Astrocyte (in vitro differentiated cells and primary cell): ENCODE measurements at regions not wholly inside any gene's neighbourhood (a gene's known extent, or its start where the extent isn't known, plus 50 kb on each side); places are given as distances from the start of the nearest gene placed in this dataset.

Experiments used
- DNase-seq: peaks from one replicate; pipeline ENCODE4 v3.0.0-alpha.2; 2010; ENCODE audit warnings: low read depth
- FAIRE-seq: peaks from 2 replicates; lab custom pipeline; 2011; peaks lifted over from hg19 to GRCh38; lab: Jason Lieb, UNC
- H2AFZ ChIP-seq: 2 replicates; pipeline ENCODE4 v1.6.0; 2012; ENCODE audit warnings: low read depth, low read length, inconsistent platforms
- H3K27ac ChIP-seq: 2 replicates; pipeline ENCODE4 v1.5.1; 2011; ENCODE audit warnings: low read depth, low read length, inconsistent platforms
- H3K27me3 ChIP-seq: 2 replicates; pipeline ENCODE4 v1.6.0; 2011; ENCODE audit warnings: low read length, inconsistent platforms; ENCODE audit not compliant: insufficient read depth
- H3K36me3 ChIP-seq: 2 replicates; pipeline ENCODE4 v1.5.1; 2011; ENCODE audit warnings: low read length, inconsistent platforms; ENCODE audit not compliant: insufficient read depth
- H3K4me1 ChIP-seq: 2 replicates; pipeline ENCODE4 v1.5.1; 2011; ENCODE audit warnings: low read length, inconsistent platforms; ENCODE audit not compliant: insufficient read depth
- H3K4me2 ChIP-seq: 2 replicates; pipeline ENCODE4 v1.6.0; 2012; ENCODE audit warnings: low read length, inconsistent platforms
- H3K4me3 ChIP-seq: 2 replicates; pipeline ENCODE4 v1.5.1; 2011; ENCODE audit warnings: low read depth, mild to moderate bottlenecking, low read length, inconsistent platforms; ENCODE audit not compliant: insufficient read depth
- H3K79me2 ChIP-seq: 2 replicates; pipeline ENCODE4 v1.6.0; 2012; ENCODE audit warnings: mild to moderate bottlenecking, low read length, inconsistent platforms; ENCODE audit not compliant: insufficient read depth
- H3K9ac ChIP-seq: 2 replicates; pipeline ENCODE4 v1.6.0; 2012; ENCODE audit warnings: mild to moderate bottlenecking, low read length, inconsistent platforms
- H3K9me3 ChIP-seq: 2 replicates; pipeline ENCODE4 v1.5.1; 2012; ENCODE audit warnings: low read depth, mild to moderate bottlenecking, low read length, inconsistent platforms; ENCODE audit not compliant: insufficient read depth
- H4K20me1 ChIP-seq: 2 replicates; pipeline ENCODE4 v1.6.0; 2012; ENCODE audit warnings: low read length, inconsistent platforms; ENCODE audit not compliant: insufficient read depth
- H3K27ac Mint-ChIP-seq: one replicate; pipeline ENCODE4 v1.8.0; 2021; ENCODE audit warnings: mild to moderate bottlenecking, mixed read lengths; ENCODE audit not compliant: unreplicated experiment
- H3K27me3 Mint-ChIP-seq: one replicate; pipeline ENCODE4 v1.8.0; 2021; ENCODE audit warnings: low read depth, mixed read lengths; ENCODE audit not compliant: unreplicated experiment
- H3K36me3 Mint-ChIP-seq: one replicate; pipeline ENCODE4 v1.8.0; 2021; ENCODE audit warnings: low read depth, mixed read lengths; ENCODE audit not compliant: unreplicated experiment
- H3K4me1 Mint-ChIP-seq: one replicate; pipeline ENCODE4 v1.8.0; 2021; ENCODE audit warnings: low read depth, mixed read lengths; ENCODE audit not compliant: unreplicated experiment
- H3K4me3 Mint-ChIP-seq: one replicate; pipeline ENCODE4 v1.8.0; 2021; ENCODE audit warnings: mild to moderate bottlenecking, moderate library complexity, mixed read lengths; ENCODE audit not compliant: unreplicated experiment
- H3K9me3 Mint-ChIP-seq: one replicate; pipeline ENCODE4 v1.8.0; 2021; ENCODE audit warnings: mild to moderate bottlenecking, mixed read lengths; ENCODE audit not compliant: unreplicated experiment
- EZH2 ChIP-seq: IDR thresholded peaks from 2 replicates; pipeline ENCODE4 v1.6.1; 2012; ENCODE audit warnings: mild to moderate bottlenecking, low read length, inconsistent platforms; ENCODE audit not compliant: insufficient read depth
- TF ChIP-seq, protein P1 (sequence below): IDR thresholded peaks from 2 replicates; pipeline ENCODE4 v1.5.1; 2011; ENCODE audit warnings: low read depth, mild to moderate bottlenecking, inconsistent platforms, low read length, moderate library complexity; ENCODE audit not compliant: insufficient read depth

DNA sequence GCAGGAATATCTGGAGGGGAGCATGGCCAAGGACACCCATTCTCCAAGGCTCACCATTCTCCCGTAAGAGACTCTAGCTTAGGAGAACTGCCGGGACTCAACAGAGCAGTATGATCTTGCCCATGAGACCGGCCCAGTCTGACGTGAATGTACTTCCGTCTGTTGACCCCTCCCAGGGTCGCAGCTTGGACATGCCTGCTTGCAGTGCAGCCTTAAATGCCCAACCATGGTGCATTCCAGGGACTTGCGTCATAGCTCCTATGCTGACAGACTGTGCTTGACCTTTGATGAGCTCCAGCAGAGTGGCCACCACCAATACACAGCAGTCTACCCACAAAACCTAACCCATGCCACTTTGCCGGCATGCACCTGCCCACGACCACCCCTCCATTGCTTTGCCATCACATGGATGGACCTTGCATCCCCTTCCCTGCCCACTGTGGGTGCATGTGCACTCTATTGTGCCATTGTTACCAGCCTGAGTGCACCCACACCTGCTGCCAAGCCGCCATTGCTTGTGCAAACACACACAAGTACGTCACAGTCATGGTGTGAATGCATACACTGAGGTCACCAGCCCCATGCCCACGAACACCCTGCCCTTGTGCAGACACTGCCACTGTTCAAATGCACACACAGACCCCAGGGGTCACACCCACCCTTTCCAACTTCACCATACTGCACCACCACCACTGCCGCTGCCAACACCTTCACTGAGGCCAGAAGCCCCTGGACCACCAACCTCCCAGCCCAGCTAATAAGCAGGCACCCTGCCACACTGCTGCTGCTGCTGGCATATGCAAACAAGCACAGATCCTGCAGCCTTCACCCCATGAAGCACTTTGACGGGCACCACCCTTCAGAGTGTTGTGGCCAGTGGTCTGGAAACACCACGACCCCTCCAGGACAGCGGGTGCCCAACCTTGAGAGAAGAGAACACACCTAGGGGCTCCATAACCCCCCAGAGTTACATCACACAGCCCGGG is 1141.3 kb downstream of the BRINP3 start:
- Mint-ChIP-seq H3K9me3 (no peaks in the 10 kb centered on the region), H3K4me3 (no peak overlapping the region), H3K27ac (no peak overlapping the region), H3K36me3 (no peaks in the 10 kb centered on the region), H3K4me1 (peaks cover 2% of the 10 kb centered on the region), H3K27me3 (no peaks in the 10 kb centered on the region)
- no peak overlapping the region for H3K27ac ChIP-seq
- FAIRE-seq (no peak), DNase-seq (no peak)
- no peaks in the 10 kb centered on the region for H3K79me2 ChIP-seq
- no peak overlapping the region for H3K4me2 ChIP-seq
- no peaks in the 10 kb centered on the region for H3K36me3 ChIP-seq
- H3K4me3 ChIP-seq, result no peak overlapping the region
- H3K4me1 ChIP-seq, result no peaks in the 10 kb centered on the region
- no peak for TF ChIP-seq EZH2
- TF ChIP-seq, protein P1, sequence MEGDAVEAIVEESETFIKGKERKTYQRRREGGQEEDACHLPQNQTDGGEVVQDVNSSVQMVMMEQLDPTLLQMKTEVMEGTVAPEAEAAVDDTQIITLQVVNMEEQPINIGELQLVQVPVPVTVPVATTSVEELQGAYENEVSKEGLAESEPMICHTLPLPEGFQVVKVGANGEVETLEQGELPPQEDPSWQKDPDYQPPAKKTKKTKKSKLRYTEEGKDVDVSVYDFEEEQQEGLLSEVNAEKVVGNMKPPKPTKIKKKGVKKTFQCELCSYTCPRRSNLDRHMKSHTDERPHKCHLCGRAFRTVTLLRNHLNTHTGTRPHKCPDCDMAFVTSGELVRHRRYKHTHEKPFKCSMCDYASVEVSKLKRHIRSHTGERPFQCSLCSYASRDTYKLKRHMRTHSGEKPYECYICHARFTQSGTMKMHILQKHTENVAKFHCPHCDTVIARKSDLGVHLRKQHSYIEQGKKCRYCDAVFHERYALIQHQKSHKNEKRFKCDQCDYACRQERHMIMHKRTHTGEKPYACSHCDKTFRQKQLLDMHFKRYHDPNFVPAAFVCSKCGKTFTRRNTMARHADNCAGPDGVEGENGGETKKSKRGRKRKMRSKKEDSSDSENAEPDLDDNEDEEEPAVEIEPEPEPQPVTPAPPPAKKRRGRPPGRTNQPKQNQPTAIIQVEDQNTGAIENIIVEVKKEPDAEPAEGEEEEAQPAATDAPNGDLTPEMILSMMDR, result no peak
- H3K9ac ChIP-seq, result no peak overlapping the region
- H4K20me1 ChIP-seq, result no peaks in the 10 kb centered on the region
- H3K27me3 ChIP-seq, result no peaks in the 10 kb centered on the region
- no peak overlapping the region for H2AFZ ChIP-seq
- no peaks in the 10 kb centered on the region for H3K9me3 ChIP-seq

DNA sequence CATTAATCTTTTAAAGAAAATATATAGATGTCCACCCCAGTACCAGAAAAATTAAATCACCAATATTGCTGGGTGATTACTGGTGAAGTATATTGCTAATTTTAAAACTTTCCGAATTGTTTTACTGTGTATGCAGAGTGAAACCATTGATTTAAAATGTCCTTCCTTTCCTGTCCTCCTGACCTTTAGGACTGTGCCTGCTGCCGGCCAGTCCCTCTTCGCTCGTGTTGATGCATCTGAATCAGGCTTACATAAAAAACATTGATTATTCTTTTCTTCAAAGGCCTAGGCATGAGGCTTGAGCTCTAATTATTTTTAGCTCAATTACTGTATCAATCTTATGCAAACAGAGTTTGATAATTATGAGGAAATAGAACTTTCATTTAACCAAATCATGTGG is 1128.1 kb downstream of the BRINP3 start:
- Histone ChIP-seq H2AFZ (no peak overlapping the region), H3K36me3 (no peaks in the 10 kb centered on the region), H3K9ac (no peak overlapping the region), H3K27me3 (no peaks in the 10 kb centered on the region), H3K4me2 (no peak overlapping the region), H3K79me2 (no peaks in the 10 kb centered on the region), H3K4me3 (no peak overlapping the region), H3K27ac (no peak overlapping the region), H4K20me1 (no peaks in the 10 kb centered on the region), H3K9me3 (no peaks in the 10 kb centered on the region), H3K4me1 (no peaks in the 10 kb centered on the region)
- H3K27me3 Mint-ChIP-seq, result no peaks in the 10 kb centered on the region
- no peak for FAIRE-seq
- no peaks in the 10 kb centered on the region for H3K36me3 Mint-ChIP-seq
- DNase-seq, result no peak
- TF ChIP-seq, protein P1, result no peak
- no peak for TF ChIP-seq EZH2
- no peaks in the 10 kb centered on the region for H3K9me3 Mint-ChIP-seq
- H3K4me1 Mint-ChIP-seq, result no peaks in the 10 kb centered on the region
- no peak overlapping the region for H3K27ac Mint-ChIP-seq
- no peak overlapping the region for H3K4me3 Mint-ChIP-seq
